HCT116 (cell line): ENCODE measurements at regions not wholly inside any gene's neighbourhood (a gene's known extent, or its start where the extent isn't known, plus 50 kb on each side); places are given as distances from the start of the nearest gene placed in this dataset.

Experiments used
- ATAC-seq: fragments of 200-7000 bp; cut with Tn5 transposase; 2 replicates; pipeline ENCODE4 v1.9.1; 2020; ENCODE audit warnings: mild to moderate bottlenecking, moderate library complexity
- BruUV-seq: library from RNA; stranded (reverse); fragments of 400-500 nt; replicated peaks from 2 replicates; lab custom pipeline; 2021; lab: Mats Ljungman, UMichigan
- CTCF ChIA-PET: fragments of 300-600 bp; sonication (Branson Sonifier 250); formaldehyde crosslinking; loops from one replicate; lab custom pipeline; 2021; ENCODE audit warnings: antibody characterized with exemption; lab: Charles Lee
- POLR2A ChIA-PET: fragments of 300-600, 350-600 bp; sonication (Branson Sonifier 250); formaldehyde crosslinking; loops from one replicate; lab custom pipeline; 2021; ENCODE audit warnings: antibody characterized with exemption; lab: Charles Lee
- RAD21 ChIA-PET, 2 experiments: fragments of 300-600 bp; sonication (Branson Sonifier 250); formaldehyde crosslinking; loops; one replicate each; lab custom pipeline; 2023; ENCODE audit warnings: low total read pairs in 2 of 2; ENCODE audit not compliant: uncharacterized antibody in 2 of 2, unreplicated experiment in 2 of 2, low non-redundant PET in 1 of 2; lab: Charles Lee
- DNase-seq: peaks from one replicate; pipeline ENCODE4 v3.0.0-alpha.2; 2010; ENCODE audit warnings: low read depth, low spot score
- H2AFZ ChIP-seq: fragments of 200-600 bp; shearing (Covaris generic), sonication (generic); 2 replicates; pipeline ENCODE4 v1.6.1; 2017; ENCODE audit warnings: low read depth, mixed run types, mixed read lengths, antibody characterized with exemption, low read length; ENCODE audit not compliant: poor library complexity, severe bottlenecking
- H3K27ac ChIP-seq: 2 replicates; pipeline ENCODE4 v1.5.1; 2012; ENCODE audit warnings: low read depth, low read length
- H3K27me3 ChIP-seq: fragments of 200-600 bp; sonication (generic); 2 replicates; pipeline ENCODE4 v1.6.1; 2016; ENCODE audit warnings: mixed run types, low read length, mixed read lengths; ENCODE audit not compliant: insufficient read depth
- H3K36me3 ChIP-seq, 2 experiments: fragments of 200-500 bp in 1 of 2; fragments of 200-600 bp in 1 of 2; sonication (Bioruptor generic) in 1 of 2; sonication (generic) in 1 of 2; 2 replicates each; pipeline versions ENCODE4 v1.5.1 to v1.6.1; 2014 to 2016; ENCODE audit warnings: low read length in 2 of 2, inconsistent platforms in 1 of 2, mixed read lengths in 1 of 2, mixed run types in 1 of 2; ENCODE audit not compliant: insufficient read depth in 2 of 2, control insufficient read depth in 1 of 2
- H3K4me1 ChIP-seq, 2 experiments: fragments of 200-600 bp in 1 of 2; sonication (generic) in 1 of 2; 2 replicates each; pipeline versions ENCODE4 v1.5.1 to v1.6.1; 2012 to 2017; ENCODE audit warnings: low read length in 2 of 2, inconsistent platforms in 1 of 2, mild to moderate bottlenecking in 1 of 2, mixed read lengths in 1 of 2, mixed run types in 1 of 2, moderate library complexity in 1 of 2; ENCODE audit not compliant: insufficient read depth in 2 of 2, control insufficient read depth in 1 of 2
- H3K4me2 ChIP-seq: fragments of 200-600 bp; sonication (generic); 2 replicates; pipeline ENCODE4 v1.6.1; 2017; ENCODE audit warnings: mixed run types, low read length, mixed read lengths
- H3K4me3 ChIP-seq, 2 experiments: fragments of 200-600 bp in 1 of 2; sonication (generic) in 1 of 2; replicated peaks in 1 of 2; 2 replicates each; pipeline ENCODE4 v1.5.1; 2011 to 2016; ENCODE audit warnings: low read length in 2 of 2, control low read depth in 1 of 2, low read depth in 1 of 2, mild to moderate bottlenecking in 1 of 2, mixed read lengths in 1 of 2, mixed run types in 1 of 2
- H3K79me2 ChIP-seq: fragments of 200-600 bp; sonication (generic); 2 replicates; pipeline ENCODE4 v1.6.1; 2017; ENCODE audit warnings: mild to moderate bottlenecking, mixed run types, low read length, moderate library complexity, mixed read lengths; ENCODE audit not compliant: insufficient read depth
- H3K9ac ChIP-seq: fragments of 200-600 bp; sonication (generic); 2 replicates; pipeline ENCODE4 v1.6.1; 2016; ENCODE audit warnings: low read length, mixed read lengths
- H3K9me2 ChIP-seq: fragments of 200-600 bp; sonication (generic), shearing (Covaris generic); 2 replicates; pipeline ENCODE4 v1.6.1; 2017; ENCODE audit warnings: mixed run types, mild to moderate bottlenecking, moderate library complexity; ENCODE audit not compliant: insufficient read depth
- H3K9me3 ChIP-seq, 2 experiments: fragments of 200-500 bp in 1 of 2; fragments of 200-600 bp in 1 of 2; sonication (Bioruptor generic) in 1 of 2; sonication (generic) in 1 of 2; 2 replicates each; pipeline ENCODE4 v1.6.1; 2014 to 2017; ENCODE audit warnings: low read length in 2 of 2, mixed read lengths in 2 of 2, inconsistent platforms in 1 of 2, low read depth in 1 of 2, mild to moderate bottlenecking in 1 of 2, mixed run types in 1 of 2, moderate library complexity in 1 of 2; ENCODE audit not compliant: control insufficient read depth in 1 of 2, insufficient read depth in 1 of 2
- H4K20me1 ChIP-seq: fragments of 200-600 bp; sonication (generic), shearing (Covaris generic); 2 replicates; pipeline ENCODE4 v1.6.1; 2017; ENCODE audit warnings: mixed run types, mild to moderate bottlenecking, moderate library complexity; ENCODE audit not compliant: insufficient read depth
- ATF3 ChIP-seq: IDR thresholded peaks from 2 replicates; pipeline ENCODE4 v1.6.1; 2012
- CBX3 ChIP-seq: IDR thresholded peaks from 2 replicates; pipeline ENCODE4 v1.6.1; 2012; ENCODE audit warnings: low read depth
- CTCF ChIP-seq, 3 experiments: fragments of 200-600 bp in 1 of 3; sonication (generic) in 1 of 3; IDR thresholded peaks in 2 of 3; conservative IDR thresholded peaks in 1 of 3; 2 replicates each; pipeline ENCODE4 v1.5.1; 2012 to 2017; ENCODE audit warnings: low read depth in 2 of 3, low read length in 2 of 3, antibody characterized with exemption in 1 of 3, borderline replicate concordance in 1 of 3, control low read depth in 1 of 3, mild to moderate bottlenecking in 1 of 3, mixed read lengths in 1 of 3, mixed run types in 1 of 3, moderate library complexity in 1 of 3; ENCODE audit not compliant: insufficient read depth in 1 of 3
- EGR1 ChIP-seq: IDR thresholded peaks from 2 replicates; pipeline ENCODE4 v1.6.1; 2012; ENCODE audit warnings: low read depth
- ELF1 ChIP-seq: IDR thresholded peaks from 2 replicates; pipeline ENCODE4 v1.6.1; 2012; ENCODE audit warnings: low read depth, borderline replicate concordance
- EZH2 ChIP-seq: fragments of 200-600 bp; sonication (generic); IDR thresholded peaks from 2 replicates; pipeline ENCODE4 v1.6.1; 2017; ENCODE audit warnings: antibody characterized with exemption, mixed run types
- EZH2phosphoT487 ChIP-seq: fragments of 200-600 bp; IDR thresholded peaks from 2 replicates; pipeline ENCODE4 v1.6.1; 2018; ENCODE audit warnings: antibody characterized with exemption, borderline replicate concordance
- FOSL1 ChIP-seq: IDR thresholded peaks from 2 replicates; pipeline ENCODE4 v1.6.1; 2012; ENCODE audit warnings: low read depth
- JUND ChIP-seq: IDR thresholded peaks from 2 replicates; pipeline ENCODE4 v1.6.1; 2012
- POLR2A ChIP-seq: IDR thresholded peaks from 2 replicates; pipeline ENCODE4 v1.7.0; 2011; ENCODE audit warnings: borderline replicate concordance; ENCODE audit not compliant: insufficient read depth, insufficient read length; ENCODE audit errors: extremely low read depth
- POLR2AphosphoS5 ChIP-seq: IDR thresholded peaks from 2 replicates; pipeline ENCODE4 v1.6.1; 2011; ENCODE audit warnings: mild to moderate bottlenecking, low read depth, low read length, moderate library complexity
- RAD21 ChIP-seq: IDR thresholded peaks from 2 replicates; pipeline ENCODE4 v1.6.1; 2012; ENCODE audit warnings: low read depth, mild to moderate bottlenecking
- SP1 ChIP-seq: IDR thresholded peaks from 2 replicates; pipeline ENCODE4 v1.6.1; 2012; ENCODE audit warnings: low read depth
- SRF ChIP-seq: IDR thresholded peaks from 2 replicates; pipeline ENCODE4 v1.6.1; 2012; ENCODE audit warnings: low read depth
- YY1 ChIP-seq: IDR thresholded peaks from 2 replicates; pipeline ENCODE4 v1.6.1; 2011; ENCODE audit warnings: low read length, low read depth, moderate library complexity, mild to moderate bottlenecking; ENCODE audit not compliant: insufficient replicate concordance; ENCODE audit errors: extremely low read depth
- ZBTB33 ChIP-seq: IDR thresholded peaks from 2 replicates; pipeline ENCODE4 v1.6.1; 2011; ENCODE audit warnings: mild to moderate bottlenecking, low read length, moderate library complexity; ENCODE audit not compliant: insufficient replicate concordance; ENCODE audit errors: extremely low read depth
- ZFX ChIP-seq: fragments of 450-650 bp; IDR thresholded peaks from 2 replicates; pipeline ENCODE4 v1.6.1; 2017
- ZNF274 ChIP-seq: fragments of 200-500 bp; sonication (Bioruptor generic); IDR thresholded peaks from 2 replicates; pipeline ENCODE4 v1.6.1; 2014; ENCODE audit warnings: mild to moderate bottlenecking, low read depth, low read length, inconsistent platforms
- intact Hi-C: fragments of 100-400 bp; cut with micrococcal nuclease; formaldehyde crosslinking; loops from 2 replicates; pipeline ENCODE4 v1.10.0; 2022

- Histone ChIP-seq H4K20me1 (no peaks in the 10 kb centered on the region), H2AFZ (no peak overlapping the region), H3K27me3 (no peaks in the 10 kb centered on the region), H3K36me3 (no peaks in the 10 kb centered on the region), H3K9me3 (no peaks in the 10 kb centered on the region), H3K27ac (no peak overlapping the region), H3K9ac (no peak overlapping the region), H3K4me3 (no peak overlapping the region), H3K4me2 (no peak overlapping the region), H3K4me1 (no peaks in the 10 kb centered on the region), H3K9me2 (no peaks in the 10 kb centered on the region), H3K79me2 (no peaks in the 10 kb centered on the region)
- intact Hi-C loops = no loop called here
- RAD21 ChIA-PET = no interaction called here
- DNase-seq (no peak), ATAC-seq (no peak)
- CTCF ChIA-PET = no interaction called here
- POLR2A ChIA-PET = no interaction called here
- BruUV-seq = no TSS peak
- TF ChIP-seq ZNF274 (no peak), FOSL1 (no peak), EGR1 (no peak), RAD21 (no peak), CTCF (IDR thresholded peaks at IDR 0.05 in 2 of 3, conservative IDR thresholded peaks at IDR 0.05 in 1 of 3; ENCODE audit: borderline replicate concordance in 1 of 3, insufficient read depth in 1 of 3, low read depth in 2 of 3, low read length in 2 of 3) (no peak), ZFX (no peak), ELF1 (no peak), EZH2phosphoT487 (no peak), POLR2AphosphoS5 (no peak), ZBTB33 (no peak), SRF (no peak), YY1 (no peak), POLR2A (no peak), EZH2 (no peak), CBX3 (no peak), ATF3 (no peak), JUND (no peak), SP1 (no peak)
These were observed 194.1 kb downstream of the KTN1 start for GRCh38 chr14:55773984-55774545.
